GM19397 (cell line): ENCODE measurements at regions not wholly inside any gene's neighbourhood (a gene's known extent, or its start where the extent isn't known, plus 50 kb on each side); places are given as distances from the start of the nearest gene placed in this dataset.
"Not testable (repeated sequence)": the region's sequence is repeated elsewhere in the genome, so short reads cannot be mapped to it uniquely, and the experiment has no call there.

ENCODE experiments used
- ATAC-seq: cut with Tn5 transposase; IDR thresholded peaks from one replicate; pipeline ENCODE4 v1.9.1; 2021; ENCODE audit warnings: mild to moderate bottlenecking, moderate library complexity; ENCODE audit not compliant: unreplicated experiment

GRCh38 chr4:111115881-111116280, 493.0 kb upstream of the PITX2 start:
- ATAC-seq: no peak

- no peak for ATAC-seq
Observed at GRCh38 chr4:111120191-111120590, 497.3 kb upstream of the PITX2 start.

- no peak for ATAC-seq
Observed at GRCh38 chr4:111126340-111126739, 503.5 kb upstream of the PITX2 start.

DNA sequence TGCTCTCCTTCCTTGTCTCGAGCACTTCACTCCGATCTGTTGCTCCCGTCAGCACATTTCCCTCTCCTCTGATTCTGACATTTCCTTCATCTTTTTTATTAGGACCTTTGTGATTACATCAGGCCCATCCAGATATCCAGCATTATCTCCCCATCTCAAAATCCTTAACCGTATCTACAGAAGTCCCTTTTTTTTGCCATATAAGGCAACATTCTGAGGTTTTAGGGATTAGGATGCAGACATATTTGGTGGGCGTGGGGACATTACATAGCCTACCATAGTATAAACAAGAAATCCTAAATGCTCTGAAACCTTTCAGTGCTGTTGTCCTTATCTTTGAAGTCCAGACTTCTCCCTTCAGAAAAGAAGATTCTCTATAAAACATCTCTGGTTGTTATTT, 505.0 kb upstream of the PITX2 start:
- ATAC-seq: no peak

GRCh38 chr4:111128327-111128726, 505.4 kb upstream of the PITX2 start:
- no peak for ATAC-seq

DNA sequence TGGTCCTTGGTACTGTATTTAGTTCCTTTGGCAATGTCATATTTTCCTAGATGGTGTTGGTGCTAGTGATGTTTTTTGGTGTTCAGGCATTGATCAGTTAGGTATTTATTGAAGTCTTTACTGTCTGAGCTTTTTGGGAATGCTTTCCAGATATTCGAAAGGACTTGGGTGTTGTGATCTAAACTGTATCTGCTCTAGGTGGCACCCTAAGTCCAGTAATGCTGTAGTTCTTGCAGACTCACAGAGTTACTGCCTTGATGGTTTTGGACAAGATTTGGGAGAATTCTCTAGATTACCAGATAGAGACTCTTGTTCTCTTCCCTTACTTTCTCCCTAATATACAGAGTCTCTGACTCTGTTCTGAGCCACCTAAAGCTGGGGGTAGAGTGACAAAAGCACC, 513.6 kb upstream of the PITX2 start:
- no peak for ATAC-seq

- ATAC-seq: no peak
Observed at GRCh38 chr4:111136967-111137366, 514.1 kb upstream of the PITX2 start.

DNA sequence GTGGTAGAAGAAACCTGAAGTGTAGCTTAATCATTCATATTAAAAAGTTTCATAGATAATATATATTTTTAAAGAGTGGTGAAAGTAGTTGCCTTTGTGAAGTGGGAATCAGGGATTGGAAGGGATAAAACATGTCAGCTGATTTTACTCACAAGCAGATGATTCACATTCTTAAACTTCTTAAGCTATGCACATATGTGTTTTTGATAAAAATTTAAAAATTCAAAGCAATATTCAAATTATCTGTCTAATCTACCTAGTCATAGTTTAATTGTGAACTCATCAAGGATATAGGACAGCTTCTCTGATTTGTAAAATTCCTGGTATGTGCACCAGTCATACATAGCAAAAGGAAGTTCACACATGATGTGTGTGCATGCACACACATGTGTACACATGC, 520.6 kb upstream of the PITX2 start:
- ATAC-seq: no peak

DNA sequence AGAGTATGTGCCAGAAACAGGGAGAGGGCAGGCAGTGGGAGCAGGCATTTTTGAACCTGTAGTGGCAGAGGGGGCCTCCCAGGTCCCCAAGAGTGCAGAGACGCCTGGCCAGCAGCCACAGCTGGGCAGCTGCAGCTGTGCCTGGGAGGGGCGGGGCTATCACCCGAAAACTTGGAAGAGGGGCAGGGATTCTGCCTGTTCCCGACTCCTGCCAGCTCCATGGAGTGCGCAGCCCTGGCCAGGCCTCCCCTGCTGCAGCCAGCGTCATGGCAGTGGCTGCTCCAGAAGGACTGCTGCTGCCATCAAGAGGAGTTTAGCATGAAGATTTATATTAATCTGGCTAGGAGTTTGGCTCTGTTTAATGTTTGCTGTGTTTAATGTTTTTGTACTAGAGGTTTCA, 532.1 kb upstream of the PITX2 start:
- ATAC-seq: no peak

- ATAC-seq: not testable (repeated sequence)
Observed at GRCh38 chr4:111164556-111164955, 541.7 kb upstream of the PITX2 start.

DNA sequence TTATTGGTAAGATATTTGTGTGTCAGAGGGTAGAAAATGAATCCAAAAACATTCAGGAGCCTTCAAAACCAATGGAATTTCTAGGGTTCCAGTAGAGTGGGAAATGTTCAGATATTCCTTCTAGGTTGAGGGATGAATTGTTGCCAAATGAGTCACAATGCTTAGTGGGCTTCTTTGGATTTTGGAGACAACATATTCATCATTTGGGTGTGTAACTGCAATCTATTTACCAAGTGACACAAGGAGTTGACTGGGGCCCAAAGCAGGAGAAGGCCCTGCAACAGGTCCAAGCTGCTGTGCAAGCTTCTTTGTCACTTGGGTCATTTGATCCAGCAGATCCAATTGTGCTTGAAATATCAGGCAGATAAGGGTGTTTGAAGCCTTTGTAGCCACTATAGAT, 551.5 kb upstream of the PITX2 start:
- ATAC-seq: no peak

DNA sequence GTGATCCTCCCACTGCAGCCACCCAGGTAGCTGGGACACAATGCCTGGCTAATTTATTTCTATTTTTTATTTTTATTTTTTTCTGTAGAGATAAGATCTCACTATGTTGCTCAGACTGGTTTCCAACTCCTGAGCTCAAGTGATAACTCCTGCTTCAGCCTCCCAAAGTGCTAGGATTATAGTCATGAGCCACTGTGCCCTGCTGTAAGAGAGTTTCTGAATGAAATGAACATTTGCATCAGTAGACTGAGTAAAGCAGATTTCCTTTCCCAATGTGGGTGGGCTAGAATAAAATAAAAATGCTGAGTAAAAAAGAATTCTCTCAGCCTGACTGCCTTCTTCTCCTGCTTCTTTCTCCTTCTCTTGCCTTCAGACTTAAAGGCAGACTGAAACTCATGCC, 555.4 kb upstream of the PITX2 start:
- no peak for ATAC-seq

DNA sequence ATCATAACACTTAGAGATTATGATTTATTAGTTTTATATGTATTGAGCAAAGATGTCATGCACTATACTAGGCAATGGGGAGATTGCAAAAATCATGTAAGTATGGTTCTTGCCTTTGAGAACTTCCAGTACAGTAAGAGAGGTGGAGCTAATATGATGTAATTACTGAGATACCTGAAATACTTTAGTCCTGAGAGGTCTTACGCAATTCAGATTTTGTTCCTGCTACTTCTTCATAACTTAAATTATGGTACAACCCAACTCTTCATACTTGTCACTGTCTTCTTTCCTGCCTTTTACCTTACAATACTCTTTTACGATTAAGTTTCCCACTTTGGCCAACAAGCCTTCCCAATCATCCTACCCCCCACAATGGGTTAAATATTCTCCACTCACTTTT, 564.2 kb upstream of the PITX2 start:
- ATAC-seq: no peak

DNA sequence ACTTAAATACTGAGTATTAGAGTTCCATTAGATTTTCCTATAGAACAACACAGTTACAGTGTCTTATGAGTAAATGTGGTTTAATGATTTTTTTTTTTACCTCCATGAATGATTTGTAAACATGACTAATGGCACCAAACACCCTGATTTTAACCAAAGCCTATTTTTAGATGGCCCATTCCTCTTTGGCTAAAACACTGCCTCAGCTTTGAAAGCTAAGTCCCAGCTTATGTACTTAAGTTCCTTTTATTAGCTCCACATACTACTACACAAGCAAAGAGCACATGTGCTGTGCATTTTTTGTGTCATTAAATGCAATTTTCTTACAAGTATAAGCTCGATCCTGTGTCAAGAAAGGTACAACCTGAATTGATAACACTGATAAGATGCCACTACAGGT, 575.6 kb upstream of the PITX2 start:
- ATAC-seq: no peak

DNA sequence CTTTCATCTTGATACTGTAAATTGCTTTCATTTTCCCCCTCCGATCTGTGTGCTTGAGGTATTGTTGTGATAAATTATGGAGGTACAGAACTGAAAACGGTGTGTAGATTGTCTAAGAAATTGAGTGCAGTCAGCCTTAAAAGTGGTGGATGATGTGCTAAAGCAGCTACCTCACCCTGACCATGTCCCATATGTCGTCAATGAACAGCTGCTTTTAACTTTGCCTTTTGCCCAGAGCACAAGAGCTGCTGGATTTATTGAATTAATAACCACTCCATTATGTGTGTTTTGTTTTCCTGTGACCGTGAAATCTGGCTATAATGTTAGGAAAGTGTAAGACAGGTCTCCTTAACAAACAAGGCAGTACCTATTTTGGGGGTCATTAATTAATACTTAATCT, 581.9 kb upstream of the PITX2 start:
- no peak for ATAC-seq

GRCh38 chr4:111208970-111209369, 586.1 kb upstream of the PITX2 start:
- no peak for ATAC-seq

DNA sequence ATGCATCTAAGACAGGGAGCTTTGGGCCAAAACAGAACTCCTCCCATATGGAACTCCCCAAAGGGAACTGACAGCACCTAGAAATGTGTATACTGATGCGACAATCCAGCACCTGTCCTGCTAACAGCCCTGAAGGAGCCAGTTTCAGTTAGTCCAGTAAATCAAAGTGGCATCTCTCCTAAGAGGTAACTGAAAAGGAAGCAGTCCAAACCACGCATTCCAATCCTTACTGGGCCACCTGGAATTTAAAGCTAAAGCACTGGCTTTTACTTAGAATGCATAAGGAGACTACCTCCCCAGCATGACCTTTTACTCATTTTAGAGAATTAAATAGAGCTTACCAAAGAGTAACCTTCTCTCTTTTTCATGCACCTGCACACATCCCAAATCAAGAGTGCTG, 586.8 kb upstream of the PITX2 start:
- no peak for ATAC-seq

DNA sequence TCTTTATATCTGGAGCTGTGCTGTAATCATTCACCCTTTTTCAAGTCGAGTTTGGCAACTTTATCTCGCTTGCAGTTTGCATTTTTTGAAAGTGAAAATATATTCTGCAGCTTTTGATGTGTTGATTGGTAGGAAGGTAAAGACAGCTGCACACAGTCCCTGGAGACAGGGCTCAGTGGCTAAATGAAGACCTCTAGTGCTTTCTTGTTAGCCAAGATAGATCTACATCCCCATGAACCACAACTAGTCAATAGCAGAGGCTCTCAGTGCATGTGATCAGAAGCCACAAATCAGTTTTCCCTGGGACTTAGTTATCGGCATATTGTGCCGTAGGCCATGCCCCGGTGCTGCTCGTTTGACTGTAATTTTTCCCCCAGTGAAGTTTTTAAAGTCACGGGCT, 587.7 kb upstream of the PITX2 start:
- ATAC-seq: no peak

- ATAC-seq: no peak
Observed at GRCh38 chr4:111213531-111213930, 590.7 kb upstream of the PITX2 start.

- no peak for ATAC-seq
Observed at GRCh38 chr4:111214371-111214770, 591.5 kb upstream of the PITX2 start.

DNA sequence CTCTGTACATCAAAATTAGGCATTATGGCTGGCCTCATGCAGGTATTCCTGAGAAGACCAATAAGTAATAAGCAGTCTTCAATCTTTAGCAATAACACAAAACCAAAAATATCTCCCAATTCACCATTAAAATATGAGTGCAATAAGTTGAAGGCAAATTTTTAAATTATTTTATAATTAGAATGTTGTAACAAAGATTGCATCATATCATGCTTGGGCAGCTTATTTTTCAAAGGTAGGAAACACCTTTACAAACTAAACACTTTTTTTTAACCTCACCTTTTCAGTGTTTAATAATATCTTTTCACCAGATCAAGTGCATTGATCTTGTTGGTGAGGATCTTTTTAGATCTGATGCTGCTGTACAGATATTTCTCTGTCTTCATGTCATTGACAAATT, 592.9 kb upstream of the PITX2 start:
- no peak for ATAC-seq

DNA sequence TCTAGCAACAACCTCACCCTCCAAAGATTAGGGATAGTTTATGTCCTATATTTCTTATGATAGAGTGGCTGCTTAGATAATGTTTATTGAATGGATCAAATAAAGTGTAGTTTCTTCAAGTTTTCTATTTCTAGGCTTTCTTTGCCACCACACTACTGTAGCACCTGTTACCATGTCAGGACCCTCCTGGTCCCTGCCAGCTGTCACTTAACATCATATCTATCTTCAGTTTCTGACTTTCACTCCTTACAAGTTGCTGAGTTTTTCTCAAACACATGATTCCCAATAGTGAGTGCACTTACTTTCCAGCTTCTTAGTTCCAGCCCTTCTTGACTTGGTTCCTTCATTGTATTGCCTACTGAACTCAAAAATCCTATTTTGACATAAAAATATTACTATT, 593.9 kb upstream of the PITX2 start:
- no peak for ATAC-seq

DNA sequence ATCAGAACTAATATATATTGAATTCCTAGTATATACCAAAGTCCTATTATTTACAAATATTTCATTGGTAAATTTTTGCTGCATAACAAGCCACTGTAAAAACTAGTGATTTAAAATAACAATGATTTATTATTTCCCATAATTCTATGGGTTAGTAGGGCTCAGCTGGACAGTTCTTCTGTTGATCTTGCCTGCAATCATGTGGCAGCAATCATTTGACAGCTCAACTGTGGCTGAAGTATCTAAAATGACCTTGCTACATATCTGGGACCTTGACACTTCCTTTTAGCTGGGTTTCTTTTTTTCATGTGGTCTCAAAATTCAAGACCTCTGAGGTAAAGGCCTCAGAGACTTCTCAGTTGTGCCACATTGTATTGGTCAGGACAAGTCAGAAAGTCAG, 598.5 kb upstream of the PITX2 start:
- ATAC-seq: no peak

DNA sequence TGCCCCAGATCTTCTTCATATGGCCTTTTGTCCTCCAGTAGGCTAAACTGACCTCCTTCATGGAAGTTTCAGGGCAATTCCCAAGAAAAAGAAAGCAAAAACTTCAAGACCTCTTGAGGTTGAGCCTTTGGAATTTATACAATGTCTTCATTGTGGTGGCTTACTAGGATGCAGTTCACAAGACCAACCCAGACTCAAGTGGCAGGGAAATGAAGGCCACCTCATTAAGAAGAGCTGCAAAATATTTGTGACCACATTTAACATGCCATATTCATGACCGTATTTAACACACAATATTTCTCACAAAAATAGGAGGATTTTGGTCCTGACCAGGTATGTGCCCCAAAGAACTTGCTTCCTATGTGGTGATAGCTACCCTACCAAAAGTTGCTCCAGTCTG, 605.5 kb upstream of the PITX2 start:
- ATAC-seq: no peak
